ENCODE measurements at regions not wholly inside any gene's neighbourhood (a gene's known extent, or its start where the extent isn't known, plus 50 kb on each side); places are given as distances from the start of the nearest gene placed in this dataset.

DNA sequence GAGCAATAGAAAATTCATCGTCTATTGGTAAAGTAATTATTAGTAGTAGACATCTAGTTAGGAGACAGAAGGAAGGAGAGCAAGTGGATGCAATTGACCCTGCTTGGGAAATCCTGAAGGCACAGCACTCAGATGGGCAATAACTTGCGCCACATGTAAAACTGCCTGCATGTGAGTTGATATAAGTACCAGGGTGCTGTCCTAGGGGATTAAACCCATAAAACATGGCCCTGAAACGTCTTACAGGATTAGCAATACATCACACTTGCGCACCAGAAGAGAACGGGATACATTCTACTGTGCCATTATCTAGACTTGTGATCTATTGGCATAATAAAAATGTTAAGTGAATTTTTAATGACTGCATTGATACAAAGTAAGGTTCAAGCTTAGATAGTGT, 277.5 kb upstream of the LYPLAL1 start:
- TF ChIP-seq, protein P1, sequence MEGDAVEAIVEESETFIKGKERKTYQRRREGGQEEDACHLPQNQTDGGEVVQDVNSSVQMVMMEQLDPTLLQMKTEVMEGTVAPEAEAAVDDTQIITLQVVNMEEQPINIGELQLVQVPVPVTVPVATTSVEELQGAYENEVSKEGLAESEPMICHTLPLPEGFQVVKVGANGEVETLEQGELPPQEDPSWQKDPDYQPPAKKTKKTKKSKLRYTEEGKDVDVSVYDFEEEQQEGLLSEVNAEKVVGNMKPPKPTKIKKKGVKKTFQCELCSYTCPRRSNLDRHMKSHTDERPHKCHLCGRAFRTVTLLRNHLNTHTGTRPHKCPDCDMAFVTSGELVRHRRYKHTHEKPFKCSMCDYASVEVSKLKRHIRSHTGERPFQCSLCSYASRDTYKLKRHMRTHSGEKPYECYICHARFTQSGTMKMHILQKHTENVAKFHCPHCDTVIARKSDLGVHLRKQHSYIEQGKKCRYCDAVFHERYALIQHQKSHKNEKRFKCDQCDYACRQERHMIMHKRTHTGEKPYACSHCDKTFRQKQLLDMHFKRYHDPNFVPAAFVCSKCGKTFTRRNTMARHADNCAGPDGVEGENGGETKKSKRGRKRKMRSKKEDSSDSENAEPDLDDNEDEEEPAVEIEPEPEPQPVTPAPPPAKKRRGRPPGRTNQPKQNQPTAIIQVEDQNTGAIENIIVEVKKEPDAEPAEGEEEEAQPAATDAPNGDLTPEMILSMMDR (IDR thresholded peaks at IDR 0.05 in 2 of 3, conservative IDR thresholded peaks at IDR 0.05 in 1 of 3; ENCODE audit: insufficient read depth in 2 of 3, low read depth in 1 of 3, low read length in 3 of 3), result no peak
- TF ChIP-seq SMC3 (conservative IDR thresholded peaks at IDR 0.05; ENCODE audit: insufficient read depth, low read depth, low read length), result no peak
- TF ChIP-seq POLR2AphosphoS5 (IDR thresholded peaks at IDR 0.05; ENCODE audit: control insufficient read depth, insufficient read depth, low read depth, low read length), result no peak
- no peak for TF ChIP-seq NFIC (IDR thresholded peaks at IDR 0.05)
- TF ChIP-seq NELFE (IDR thresholded peaks at IDR 0.05; ENCODE audit: insufficient read depth, insufficient read length), result no peak
- TF ChIP-seq RAD51 (IDR thresholded peaks at IDR 0.05; ENCODE audit: borderline replicate concordance, low read depth), result no peak
- TF ChIP-seq SIN3A (IDR thresholded peaks at IDR 0.05; ENCODE audit: borderline replicate concordance in 2 of 2, control insufficient read depth in 1 of 2, low read depth in 2 of 2, low read length in 2 of 2), result no peak
- TF ChIP-seq MXI1 (IDR thresholded peaks at IDR 0.05; ENCODE audit: low read depth, low read length), result no peak
- TF ChIP-seq JUND (IDR thresholded peaks at IDR 0.05; ENCODE audit: borderline replicate concordance, low read depth, low read length), result no peak
- no peak for TF ChIP-seq JUND (tag; IDR thresholded peaks at IDR 0.05; ENCODE audit: borderline replicate concordance, low read depth, low read length)
- TF ChIP-seq SOX6 (IDR thresholded peaks at IDR 0.05), result no peak
- no peak for TF ChIP-seq STAT5B (CRISPR knock-in tag; IDR thresholded peaks at IDR 0.05)
- no peak for TF ChIP-seq TCFL5 (CRISPR knock-in tag; conservative IDR thresholded peaks at IDR 0.05)
- TF ChIP-seq DMBX1 (CRISPR knock-in tag; IDR thresholded peaks at IDR 0.05; ENCODE audit: borderline replicate concordance), result no peak
